Iris pigment epithelial cell (primary cell): ENCODE measurements at regions not wholly inside any gene's neighbourhood (a gene's known extent, or its start where the extent isn't known, plus 50 kb on each side); places are given as distances from the start of the nearest gene placed in this dataset.
"Not testable (repeated sequence)": the region's sequence is repeated elsewhere in the genome, so short reads cannot be mapped to it uniquely, and the experiment has no call there.

Source experiments
- DNase-seq: peaks from one replicate; pipeline ENCODE4 v3.0.0-alpha.2; 2011; ENCODE audit warnings: low read depth

DNA sequence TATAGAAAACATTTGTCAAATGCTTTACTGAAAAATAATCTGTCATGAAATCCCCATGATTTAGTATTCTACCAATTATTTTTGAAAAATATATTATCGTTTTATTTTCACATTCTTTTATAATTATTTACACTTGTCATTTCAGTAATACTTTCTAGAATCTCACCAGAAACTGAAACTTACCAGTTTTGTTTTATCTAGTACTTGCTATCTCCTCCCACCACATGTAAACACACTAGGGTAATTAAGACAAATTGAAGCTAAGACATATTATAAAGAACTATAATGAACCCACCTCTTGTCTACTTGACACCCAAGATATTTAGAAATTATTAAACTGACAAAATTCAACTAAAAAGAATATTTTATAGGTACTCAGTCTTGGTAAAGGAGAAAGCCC is 51.5 kb upstream of the GRM3 start:
- DNase-seq, result no peak

DNA sequence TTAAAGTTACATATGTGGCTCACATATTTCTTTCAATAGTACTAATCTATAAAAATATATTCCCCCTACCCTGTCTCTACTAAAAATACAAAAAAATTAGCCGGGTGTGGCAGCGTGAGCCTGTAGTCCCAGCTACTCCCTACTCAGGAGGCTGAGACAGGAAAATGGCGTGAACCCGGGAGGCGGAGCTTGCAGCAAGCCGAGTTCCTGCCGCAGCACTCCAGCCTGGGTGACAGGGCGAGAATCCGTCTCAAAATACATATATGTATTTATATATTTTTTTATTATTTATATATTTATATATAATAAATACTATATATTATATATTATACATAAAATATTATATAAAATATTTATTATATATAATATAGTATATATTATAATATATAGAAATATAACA is 69.7 kb upstream of the GRM3 start:
- DNase-seq, result no peak

DNA sequence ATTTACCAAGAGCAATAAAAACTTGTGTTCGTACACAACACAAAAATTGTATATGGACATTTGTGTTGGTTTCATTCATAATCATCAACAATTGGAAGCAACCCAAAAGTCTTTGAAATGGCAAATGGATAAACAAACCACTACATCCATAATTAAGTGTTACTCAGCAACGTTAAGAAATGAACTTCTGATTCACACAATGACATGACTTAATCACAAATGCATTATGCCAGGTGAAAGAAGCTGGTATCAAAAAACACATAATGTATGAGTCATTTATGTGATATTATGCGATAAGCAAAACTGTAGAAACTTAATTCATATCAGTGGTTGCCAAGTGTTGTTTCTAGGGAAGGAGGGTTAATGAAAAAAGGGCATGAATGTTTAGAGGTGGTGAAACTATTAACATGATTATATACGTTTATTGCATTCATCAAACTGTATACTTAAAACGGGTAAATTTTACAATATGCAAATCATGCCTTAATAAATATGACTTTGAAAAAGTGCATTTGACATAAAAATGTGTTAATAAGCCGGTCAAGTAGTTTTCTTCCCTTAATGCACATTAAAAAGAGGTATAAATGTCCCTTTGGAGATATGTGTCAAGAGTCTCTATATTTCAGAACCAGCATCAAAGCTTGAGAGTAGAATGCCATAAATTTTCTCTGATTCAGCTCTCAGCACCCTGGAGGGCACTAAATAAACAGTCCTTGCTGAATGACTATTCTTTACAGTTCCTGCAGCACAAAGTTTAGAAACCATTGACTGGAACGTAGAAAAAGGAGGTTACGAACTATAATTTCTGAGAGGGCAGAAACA is 84.8 kb upstream of the GRM3 start:
- DNase-seq, result no peak

DNA sequence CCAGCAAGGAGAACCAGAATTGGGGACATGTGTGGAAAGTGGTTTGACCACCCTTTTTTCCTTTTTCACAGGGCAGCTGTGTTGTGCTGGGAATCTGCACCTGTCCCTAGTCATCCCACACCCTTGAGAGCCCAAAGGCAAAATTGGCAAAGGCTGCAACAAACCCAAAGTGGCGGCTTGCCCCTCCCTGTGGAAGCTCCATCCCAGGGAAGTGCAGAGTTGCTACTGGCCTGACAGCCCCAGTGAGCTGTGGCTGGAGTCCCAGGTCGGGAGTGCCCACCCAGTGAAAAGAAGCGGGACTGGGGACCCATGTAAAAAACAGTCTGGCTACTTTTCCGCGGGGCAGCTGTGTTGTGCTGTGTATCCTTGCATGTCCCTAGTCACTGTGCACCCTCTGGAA is 109.1 kb upstream of the GRM3 start:
- DNase-seq, result no peak

DNA sequence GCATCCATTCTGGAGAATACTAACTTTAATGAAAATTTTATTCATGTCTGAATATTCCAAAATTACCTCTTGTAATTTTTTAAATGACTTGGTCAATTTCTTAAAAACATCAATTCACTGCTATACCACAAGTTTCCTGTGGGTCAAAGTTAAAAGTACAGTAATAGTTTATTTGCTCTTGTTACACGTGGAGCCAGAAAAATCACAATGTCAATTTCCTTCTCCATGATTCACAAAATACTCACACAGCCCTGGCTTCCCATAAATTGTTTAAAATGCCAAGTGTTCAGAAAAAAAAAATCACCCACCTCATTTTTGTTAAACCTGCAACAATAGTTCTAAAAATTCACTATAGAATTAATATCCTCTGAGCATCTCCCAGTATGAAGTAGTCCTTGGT is 139.5 kb upstream of the GRM3 start:
- DNase-seq, result no peak

DNA sequence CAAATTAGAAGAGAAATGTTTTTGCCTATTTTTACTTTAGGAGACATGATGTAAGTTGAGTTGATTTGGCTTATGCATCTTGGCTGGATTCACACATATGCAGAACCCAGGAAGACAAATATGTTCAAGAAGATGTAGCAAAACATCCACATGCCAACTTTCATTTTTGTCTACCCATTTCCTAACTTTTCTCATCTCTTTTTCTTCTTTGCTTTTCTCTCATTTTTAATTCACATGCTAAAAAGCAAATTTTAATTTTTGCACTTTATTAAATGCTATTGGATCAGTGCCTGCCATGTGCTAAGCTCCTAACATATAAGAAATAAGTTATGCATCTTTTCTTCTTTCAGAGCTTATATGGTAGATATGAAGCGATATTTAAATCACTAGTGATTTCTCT is 143.7 kb upstream of the GRM3 start:
- no peak for DNase-seq

DNA sequence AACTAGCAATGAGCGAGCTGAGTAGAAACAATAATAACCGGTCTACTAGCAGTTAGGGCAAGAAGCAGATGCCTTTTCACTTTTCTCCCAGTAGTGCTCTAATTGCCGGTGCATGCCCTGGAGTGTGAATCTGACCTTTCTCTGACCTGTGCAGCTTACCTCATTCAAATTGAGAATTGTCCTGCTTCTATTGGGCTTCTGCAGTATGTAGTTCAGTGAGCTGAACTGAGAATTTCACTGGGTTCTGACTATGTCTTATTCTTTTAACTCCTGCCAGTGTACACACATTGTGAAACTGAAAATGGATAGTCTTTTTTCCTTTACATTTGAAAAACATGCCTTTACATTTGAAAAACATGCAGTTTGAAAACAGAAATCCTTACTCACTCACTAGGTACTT is 157.9 kb upstream of the GRM3 start:
- no peak for DNase-seq

DNA sequence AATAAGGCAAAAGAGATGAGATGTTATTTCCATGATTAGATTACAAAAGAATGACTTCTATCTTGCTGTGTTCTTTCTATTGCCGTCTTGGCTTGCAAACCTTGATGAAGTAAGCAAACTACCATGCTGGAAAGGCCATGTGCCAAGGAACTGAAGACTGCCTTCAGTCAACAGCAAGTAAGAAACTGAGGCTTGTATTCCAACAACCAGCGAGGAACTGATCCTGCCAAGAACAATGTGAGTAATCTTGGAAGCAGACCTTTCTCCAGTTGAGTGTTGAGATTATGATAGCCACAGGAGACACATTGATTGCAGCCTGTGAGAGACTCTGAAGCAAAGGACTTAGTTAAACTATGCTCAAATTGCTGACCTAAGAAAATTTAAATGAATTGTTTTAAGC is 164.6 kb upstream of the GRM3 start:
- DNase-seq, result no peak

DNA sequence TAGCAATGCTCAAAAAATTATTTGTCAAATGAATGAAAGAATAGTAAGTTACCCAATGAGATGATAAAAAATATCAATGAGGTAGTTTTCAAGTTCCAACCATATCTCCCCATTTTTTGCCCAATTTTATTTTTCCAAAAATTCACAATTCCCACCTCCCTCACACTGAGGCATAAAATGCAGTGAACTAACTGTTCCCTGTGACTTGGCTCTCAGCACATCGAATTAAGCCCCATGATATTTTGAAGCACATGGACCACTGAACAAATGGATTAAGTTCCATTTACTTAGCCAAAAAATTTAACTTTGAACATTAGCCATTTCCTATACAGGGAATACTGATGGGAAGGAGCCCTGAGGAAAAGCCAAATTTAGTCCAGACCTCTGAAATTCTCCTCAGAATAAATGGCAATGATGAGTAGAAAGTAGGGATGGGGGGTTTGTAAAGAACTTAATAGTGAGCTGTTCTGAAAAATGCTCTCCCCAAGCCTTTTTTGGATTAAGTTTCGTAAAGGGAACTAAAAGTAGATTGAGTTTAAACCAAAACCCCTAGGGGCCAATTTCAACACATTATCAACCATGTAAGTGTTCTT is 166.3 kb upstream of the GRM3 start:
- no peak for DNase-seq

DNA sequence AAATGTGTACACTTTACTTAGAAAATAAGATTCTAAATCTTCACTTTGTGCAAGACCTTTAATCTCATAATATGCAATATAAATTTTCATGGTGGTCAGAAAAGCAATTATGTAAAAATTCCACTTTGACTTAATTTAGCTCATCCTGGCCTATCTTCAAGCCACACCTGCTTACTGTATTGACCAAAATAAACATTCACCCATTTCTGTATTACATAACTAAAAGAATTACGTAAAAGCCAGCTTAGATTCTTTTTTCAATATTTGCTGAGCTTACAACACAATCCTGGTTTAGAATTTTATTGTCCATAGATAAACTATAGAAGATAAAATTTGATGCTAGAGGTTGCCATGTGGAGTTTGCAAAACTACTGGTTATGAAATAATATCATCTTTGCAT is 172.9 kb upstream of the GRM3 start:
- no peak for DNase-seq

DNA sequence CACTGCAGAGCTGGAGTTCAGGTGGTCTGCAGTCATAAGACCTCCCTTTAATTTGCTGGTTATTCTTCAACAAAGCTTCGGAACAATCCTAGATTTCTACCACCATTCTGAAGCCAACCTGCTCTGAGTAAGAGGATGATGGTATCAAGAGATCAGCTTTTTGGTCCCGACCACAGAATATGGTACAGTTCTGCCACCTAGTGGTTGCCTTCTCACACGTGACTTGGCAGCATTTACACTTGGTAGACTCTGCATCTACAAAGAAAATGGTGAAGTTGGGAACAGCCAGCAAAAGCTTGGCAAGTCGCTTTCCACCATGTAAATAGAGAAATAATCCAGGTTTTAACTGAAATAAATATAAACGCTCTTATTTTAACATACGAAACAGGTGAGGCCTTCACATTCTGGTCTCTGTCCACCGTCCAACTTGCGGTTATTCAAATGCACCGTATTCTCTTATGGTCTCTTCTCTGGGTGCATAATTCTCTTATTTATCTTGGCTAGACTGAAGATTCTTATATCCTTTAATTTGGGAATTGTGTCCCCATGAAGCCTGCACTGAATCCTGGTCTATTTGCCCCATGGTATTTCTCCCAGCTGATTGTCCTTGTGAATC is 173.9 kb upstream of the GRM3 start:
- peak; percentile 63 for DNase-seq

DNA sequence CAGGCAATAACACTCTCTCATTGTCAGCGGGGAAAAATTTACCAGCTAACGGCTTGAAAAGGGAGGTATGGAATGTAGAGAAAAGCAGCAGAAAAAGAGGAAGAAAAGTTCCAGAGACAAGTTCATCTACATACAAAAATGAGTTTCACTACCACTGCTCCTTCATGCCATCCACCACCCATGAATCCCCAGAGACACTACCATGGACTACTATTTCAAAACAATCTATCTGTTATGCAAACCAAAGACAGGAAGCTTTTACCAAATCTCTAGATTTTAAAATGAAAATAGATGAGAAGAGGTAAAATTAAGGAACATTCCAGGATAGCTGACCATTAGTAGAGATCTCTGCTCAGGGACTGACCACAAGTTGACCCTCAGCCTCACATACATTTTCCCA is 189.0 kb upstream of the GRM3 start:
- no peak for DNase-seq

DNA sequence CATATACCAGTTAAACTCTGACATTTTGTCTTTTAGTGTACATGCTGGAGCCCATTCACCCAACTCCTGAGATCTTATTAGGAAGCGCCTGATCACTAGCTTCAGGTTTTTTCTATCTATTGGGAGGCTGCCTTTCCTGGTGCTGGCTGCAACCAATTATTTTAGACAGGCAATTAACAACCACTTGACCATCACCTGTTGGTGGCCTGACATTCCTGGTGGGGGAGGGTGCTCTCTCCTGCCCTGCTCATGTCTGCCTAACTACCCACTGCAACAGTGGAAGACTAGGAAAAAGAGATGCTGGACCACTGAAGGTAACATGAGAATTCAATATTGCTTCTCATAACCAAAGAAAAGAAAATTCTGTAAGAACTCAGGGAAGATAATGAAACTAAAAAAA is 190.3 kb upstream of the GRM3 start:
- no peak for DNase-seq

DNA sequence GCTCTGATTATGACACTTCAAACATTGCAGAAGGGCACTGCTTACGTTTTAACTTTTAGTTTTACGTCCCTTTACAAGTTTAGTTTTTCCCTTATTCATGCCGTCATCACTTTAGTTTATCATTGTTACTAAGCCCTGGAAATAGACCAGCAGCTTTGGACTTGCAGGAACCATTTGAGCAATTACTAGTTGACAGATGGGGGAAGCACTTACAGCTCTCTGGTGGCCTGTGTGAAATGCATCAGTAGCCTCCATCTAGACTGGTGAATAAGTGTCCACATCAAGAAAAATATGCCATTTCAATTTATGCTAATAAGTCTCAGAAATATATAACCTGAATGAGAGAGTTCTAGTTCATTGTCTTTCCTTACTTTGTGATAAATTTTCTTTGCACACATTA is 194.9 kb upstream of the GRM3 start:
- DNase-seq, result no peak

DNA sequence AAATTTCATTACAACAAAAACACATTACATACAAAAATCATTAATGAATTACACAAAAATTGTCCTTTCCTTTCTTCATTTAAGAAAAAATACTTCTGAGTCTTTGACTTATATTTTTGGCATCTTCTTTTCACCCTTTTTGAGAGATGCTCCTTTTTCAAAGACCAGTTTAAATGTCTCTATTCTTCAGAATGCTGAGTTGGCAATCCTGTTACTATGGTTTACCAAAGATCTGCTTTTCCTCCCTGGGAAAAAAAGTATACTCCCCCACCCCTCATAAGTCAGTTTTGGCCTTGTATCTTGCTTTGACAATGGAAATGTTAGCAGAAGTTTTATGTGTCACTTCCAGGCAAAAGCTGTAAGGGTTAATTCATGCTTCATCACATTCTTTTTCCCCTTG is 198.4 kb upstream of the GRM3 start:
- DNase-seq, result no peak

DNA sequence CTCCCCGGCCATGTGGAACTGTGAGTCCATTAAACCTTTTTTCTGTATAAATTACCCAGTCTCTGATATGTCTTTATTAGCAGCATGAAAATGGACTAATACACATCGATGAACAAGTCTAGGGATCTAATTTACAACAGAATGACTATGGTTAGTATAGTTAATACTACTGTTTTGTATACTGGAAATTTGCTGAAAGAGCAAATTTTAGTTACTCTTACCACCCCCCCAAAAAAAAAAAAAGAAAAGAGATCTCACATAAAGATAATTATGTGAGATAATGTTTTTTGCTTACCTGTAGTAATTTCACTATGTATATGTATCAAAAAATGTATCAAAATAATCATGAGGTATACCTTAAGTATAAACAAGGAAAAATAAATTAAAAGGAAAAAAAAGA is 199.5 kb upstream of the GRM3 start:
- DNase-seq, result no peak

DNA sequence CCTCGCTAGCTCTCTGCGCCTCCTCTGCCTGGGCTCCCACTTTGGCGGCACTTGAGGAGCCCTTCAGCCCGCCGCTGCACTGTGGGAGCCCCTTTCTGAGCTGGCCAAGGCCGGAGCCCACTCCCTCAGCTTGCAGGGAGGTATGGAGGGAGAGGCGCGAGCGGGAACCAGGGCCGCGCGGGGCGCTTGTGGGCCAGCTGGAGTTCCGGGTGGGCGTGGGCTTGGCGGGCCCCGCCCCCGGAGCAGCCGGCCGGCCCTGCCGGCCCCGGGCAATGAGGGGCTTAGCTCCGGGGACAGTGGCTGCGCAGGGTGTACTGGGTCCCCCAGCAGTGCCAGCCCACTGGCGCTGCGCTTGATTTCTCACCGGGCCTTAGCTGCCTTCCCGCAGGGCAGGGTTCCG is 203.3 kb upstream of the GRM3 start:
- DNase-seq, result not testable (repeated sequence)

DNA sequence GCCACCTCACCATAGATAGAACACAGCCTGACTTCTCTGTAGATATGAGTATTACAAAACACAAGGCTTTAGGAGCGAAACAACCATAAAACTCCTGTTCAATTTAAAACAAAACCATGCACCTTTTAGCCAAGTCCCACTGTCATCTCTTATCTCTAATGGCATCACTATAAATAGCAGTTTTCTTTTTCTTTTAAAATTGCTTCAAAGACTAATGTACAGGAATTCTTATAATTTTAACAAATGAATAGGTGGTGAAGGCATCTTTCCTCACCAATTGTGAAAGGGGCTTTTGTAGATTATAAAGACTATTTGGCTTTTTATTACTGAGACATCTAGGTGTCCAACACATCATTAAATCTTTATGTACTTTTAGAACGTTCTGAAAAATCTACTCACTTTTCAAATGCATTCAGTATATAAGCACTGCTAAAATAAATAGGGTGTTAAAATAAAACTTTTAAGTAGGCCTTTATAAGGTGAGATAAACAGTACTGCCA is 205.7 kb upstream of the GRM3 start:
- DNase-seq, result no peak

DNA sequence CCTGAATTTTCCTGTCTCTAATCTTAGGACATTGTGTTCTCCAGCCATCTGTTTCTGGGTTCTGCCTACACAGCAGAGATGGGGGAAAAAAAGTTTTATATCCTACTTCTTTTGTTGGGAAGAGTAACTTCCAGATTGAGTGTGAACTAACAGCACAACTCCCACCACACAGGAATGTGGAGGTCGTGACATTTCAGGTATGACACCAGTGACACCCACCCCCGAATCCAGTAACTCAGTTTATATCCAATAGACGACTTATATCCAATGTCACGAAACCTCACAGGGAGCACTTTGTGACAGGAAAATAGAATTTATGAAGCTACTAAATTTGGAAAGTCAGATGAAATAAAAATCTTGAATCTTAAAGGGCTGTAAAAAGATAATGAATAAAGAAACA is 211.9 kb upstream of the GRM3 start:
- DNase-seq, result no peak

DNA sequence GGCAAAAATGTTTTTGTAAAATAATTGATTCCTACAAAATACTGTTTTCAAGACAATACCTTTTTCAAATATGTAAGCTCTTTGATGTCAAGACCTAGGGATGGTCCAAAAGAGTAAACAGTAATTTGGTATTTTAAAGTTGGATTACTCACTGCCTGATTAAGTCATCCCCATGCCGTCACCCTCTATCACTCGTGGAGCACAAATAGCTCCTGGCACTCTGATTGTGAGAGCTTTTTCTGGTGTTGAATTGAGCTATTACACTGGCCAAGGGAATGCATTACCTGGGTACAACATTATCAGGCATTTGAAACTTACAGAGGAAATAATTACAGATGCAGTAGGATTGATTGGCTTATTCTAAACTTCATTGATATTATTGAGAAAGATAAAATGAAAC is 231.9 kb upstream of the GRM3 start:
- DNase-seq, result no peak

DNA sequence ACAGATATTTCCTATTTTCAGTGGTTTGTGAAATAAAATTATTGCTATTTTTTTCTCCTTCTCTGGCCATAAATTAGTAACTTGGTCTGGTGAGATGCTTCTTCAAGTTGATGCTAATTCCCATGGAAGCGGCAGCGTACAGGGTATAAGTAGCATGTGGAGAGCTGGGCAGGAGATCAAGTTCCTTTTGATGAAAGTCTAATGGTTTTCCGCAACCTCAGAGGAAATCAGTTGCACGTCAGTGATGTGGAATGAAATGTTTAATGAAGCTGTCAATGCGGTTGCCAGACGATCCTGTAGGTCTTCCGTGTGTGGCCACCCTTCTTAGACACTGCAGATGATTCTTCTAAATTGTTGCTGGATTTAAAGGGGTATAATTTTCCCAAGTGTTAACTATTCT is 236.4 kb upstream of the GRM3 start:
- no peak for DNase-seq

DNA sequence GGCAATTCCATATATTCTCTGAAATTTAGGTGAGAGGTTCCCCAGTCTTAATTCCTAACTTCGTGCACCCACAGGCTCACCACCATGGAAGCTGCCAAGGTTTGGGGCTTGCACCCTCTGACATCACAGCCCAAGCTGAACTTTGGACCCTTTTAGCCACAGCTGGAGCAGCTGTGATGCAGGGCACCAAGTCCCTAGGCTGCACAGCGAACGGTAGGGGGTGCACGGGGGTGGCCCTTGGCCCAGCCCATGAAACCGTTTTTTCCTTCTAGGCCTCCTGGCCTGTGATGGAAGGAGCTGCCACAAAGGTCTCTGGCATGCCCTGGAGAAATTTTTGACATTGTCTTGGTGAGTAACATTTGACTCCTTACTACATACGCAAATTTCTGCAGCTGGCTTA is 251.9 kb upstream of the GRM3 start:
- no peak for DNase-seq

DNA sequence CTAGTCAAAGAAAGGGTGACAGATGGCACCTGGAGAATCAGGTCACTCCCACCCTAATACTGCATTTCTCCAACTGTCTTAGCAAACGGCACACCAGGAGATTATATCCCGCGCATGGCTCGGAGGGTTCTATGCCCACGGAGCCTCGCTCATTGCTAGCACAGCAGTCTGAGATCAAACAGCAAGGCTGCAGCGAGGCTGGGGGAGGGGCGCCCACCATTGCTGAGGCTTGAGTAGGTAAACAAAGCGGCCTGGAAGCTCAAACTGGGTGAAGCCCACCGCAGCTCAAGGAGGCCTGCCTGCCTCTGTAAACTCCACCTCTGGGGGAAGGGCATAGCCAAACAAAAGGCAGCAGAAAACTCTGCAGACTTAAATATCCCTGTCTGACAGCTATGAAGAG is 268.1 kb upstream of the GRM3 start:
- not testable (repeated sequence) for DNase-seq

DNA sequence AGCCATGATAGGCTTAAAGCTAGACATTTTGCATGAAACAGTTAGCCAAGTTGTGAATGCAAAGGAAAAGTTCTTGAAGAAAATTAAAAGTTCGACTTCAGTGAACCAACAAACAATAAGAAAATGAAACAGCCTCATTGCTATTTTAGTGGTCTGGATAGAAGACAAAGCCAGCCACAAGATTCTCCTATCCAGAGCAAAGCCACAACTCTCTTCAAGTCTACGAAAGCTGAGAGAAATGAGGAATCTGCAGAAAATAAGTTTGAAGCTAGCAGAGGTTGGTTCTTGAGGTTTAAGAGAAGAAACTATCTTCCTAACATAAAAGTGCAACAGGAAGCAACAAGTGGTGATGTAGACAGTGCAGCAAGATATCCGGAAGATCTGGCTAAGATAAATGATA is 271.4 kb upstream of the GRM3 start:
- DNase-seq, result no peak
